HepG2 (cell line): ENCODE measurements at regions not wholly inside any gene's neighbourhood (a gene's known extent, or its start where the extent isn't known, plus 50 kb on each side); places are given as distances from the start of the nearest gene placed in this dataset.

Experiments used
- ATAC-seq: fragments of 200-7000 bp; cut with Tn5 transposase; 3 replicates; pipeline ENCODE4 v1.9.1; 2020; ENCODE audit warnings: mild to moderate bottlenecking, moderate library complexity
- BruUV-seq: library from RNA; stranded (reverse); fragments of 400-500 nt; replicated peaks from 2 replicates; lab custom pipeline; 2021; lab: Mats Ljungman, UMichigan
- CTCF ChIA-PET: fragments of 300-600 bp; formaldehyde crosslinking; extraction: SDS; loops from one replicate; lab custom pipeline; 2021; ENCODE audit warnings: low total read pairs, inconsistent platforms, low intra/inter-chr PET ratio; lab: Yijun Ruan, JAX
- POLR2A ChIA-PET: fragments of 350-600 bp; sonication (Branson Sonifier 250); formaldehyde crosslinking; loops from one replicate; lab custom pipeline; 2020; ENCODE audit warnings: antibody characterized with exemption, inconsistent platforms; lab: Yijun Ruan, JAX
- DNase-seq: peaks from one replicate; pipeline ENCODE4 v3.0.0-alpha.2; 2015; ENCODE audit warnings: low spot score
- FAIRE-seq: peaks from 3 replicates; lab custom pipeline; 2011; peaks lifted over from hg19 to GRCh38; lab: Jason Lieb, UNC
- H2AFZ ChIP-seq: one replicate; pipeline ENCODE4 v1.6.1; 2011; ENCODE audit warnings: low read length, inconsistent platforms
- H3K27ac ChIP-seq: fragments of 300-600 bp; 3 replicates; pipeline ENCODE4 v1.8.0; 2011; ENCODE audit warnings: mixed run types, mild to moderate bottlenecking, mixed read lengths, low read length, inconsistent platforms; ENCODE audit not compliant: insufficient read depth; ENCODE audit errors: extremely low read length
- H3K27me3 ChIP-seq, 2 experiments: fragments of 200-600 bp in 1 of 2; 2 replicates in 1 of 2; 3 replicates in 1 of 2; pipeline versions ENCODE4 v1.6.0 to v1.8.0; 2011; ENCODE audit warnings: low read length in 2 of 2, mild to moderate bottlenecking in 2 of 2, moderate library complexity in 2 of 2, inconsistent platforms in 1 of 2; ENCODE audit not compliant: insufficient read depth in 2 of 2, control insufficient read depth in 1 of 2
- H3K36me3 ChIP-seq, 2 experiments: fragments of 200-600 bp in 1 of 2; replicated peaks in 1 of 2; 2 replicates in 1 of 2; 3 replicates in 1 of 2; pipeline versions ENCODE4 v1.5.1 to v1.8.0; 2011; ENCODE audit warnings: low read length in 2 of 2, inconsistent platforms in 1 of 2; ENCODE audit not compliant: insufficient read depth in 2 of 2, control insufficient read depth in 1 of 2
- H3K4me1 ChIP-seq: 2 replicates; pipeline ENCODE4 v1.5.1; 2012; ENCODE audit warnings: low read length, inconsistent platforms; ENCODE audit not compliant: insufficient read depth
- H3K4me2 ChIP-seq: 2 replicates; pipeline ENCODE4 v1.6.0; 2011; ENCODE audit warnings: low read depth, low read length, inconsistent platforms
- H3K4me3 ChIP-seq, 3 experiments: fragments of 200-600 bp in 1 of 3; sonication (generic), shearing (Covaris generic) in 1 of 3; replicated peaks in 1 of 3; 2 replicates each; pipeline ENCODE4 v1.5.1; 2011 to 2016; ENCODE audit warnings: low read length in 3 of 3, inconsistent platforms in 2 of 3, low read depth in 2 of 3, mild to moderate bottlenecking in 2 of 3, control low read depth in 1 of 3, mixed read lengths in 1 of 3; ENCODE audit not compliant: insufficient read depth in 1 of 3
- H3K79me2 ChIP-seq: one replicate; pipeline ENCODE4 v1.6.1; 2011; ENCODE audit warnings: low read length, inconsistent platforms; ENCODE audit not compliant: insufficient read depth
- H3K9ac ChIP-seq: 2 replicates; pipeline ENCODE4 v1.6.0; 2011; ENCODE audit warnings: mild to moderate bottlenecking, low read depth, low read length, inconsistent platforms; ENCODE audit not compliant: insufficient read depth
- H3K9me3 ChIP-seq: 2 replicates; pipeline ENCODE4 v1.5.1; 2012; ENCODE audit warnings: mild to moderate bottlenecking, low read length
- H4K20me1 ChIP-seq: 2 replicates; pipeline ENCODE4 v1.6.0; 2011; ENCODE audit warnings: inconsistent platforms, mild to moderate bottlenecking, low read length, moderate library complexity; ENCODE audit not compliant: insufficient read depth
- ARNT ChIP-seq: fragments of 450-650 bp; IDR thresholded peaks from 2 replicates; pipeline ENCODE4 v1.6.1; 2017
- ARNT2 ChIP-seq: sonication (generic); formaldehyde crosslinking; IDR thresholded peaks from 2 replicates; pipeline ENCODE4 v1.8.0; 2022; ENCODE audit warnings: mild to moderate bottlenecking, low read depth, missing genetic modification reagents, moderate library complexity
- GABPB1 ChIP-seq: IDR thresholded peaks from 2 replicates; pipeline ENCODE4 v1.6.1; 2016; ENCODE audit warnings: mild to moderate bottlenecking, missing genetic modification reagents, moderate library complexity, missing compliant biosample characterization
- GTF3A ChIP-seq: sonication (generic); formaldehyde crosslinking; conservative IDR thresholded peaks from 2 replicates; pipeline ENCODE4 v1.4.0; 2020; ENCODE audit warnings: mild to moderate bottlenecking, missing genetic modification reagents
- GZF1 ChIP-seq: sonication (generic); formaldehyde crosslinking; IDR thresholded peaks from 2 replicates; pipeline ENCODE4 v1.5.1; 2020; ENCODE audit warnings: mild to moderate bottlenecking, missing genetic modification reagents
- MEF2D ChIP-seq: sonication (generic); formaldehyde crosslinking; IDR thresholded peaks from 2 replicates; pipeline ENCODE4 v1.5.1; 2020; ENCODE audit warnings: mild to moderate bottlenecking, missing genetic modification reagents
- PRDM10 ChIP-seq: sonication (generic); formaldehyde crosslinking; IDR thresholded peaks from 2 replicates; pipeline ENCODE4 v1.4.0; 2020; ENCODE audit warnings: low read depth, missing genetic modification reagents
- THAP8 ChIP-seq: sonication (generic); formaldehyde crosslinking; IDR thresholded peaks from 2 replicates; pipeline ENCODE4 v1.5.1; 2020; ENCODE audit warnings: missing genetic modification reagents, mild to moderate bottlenecking, borderline replicate concordance
- ZKSCAN8 ChIP-seq: IDR thresholded peaks from 2 replicates; pipeline ENCODE4 v1.6.1; 2016; ENCODE audit warnings: borderline replicate concordance, missing genetic modification reagents, missing compliant biosample characterization
- ZNF275 ChIP-seq: sonication (generic); formaldehyde crosslinking; IDR thresholded peaks from 2 replicates; pipeline ENCODE4 v1.8.0; 2022; ENCODE audit warnings: missing genetic modification reagents, mild to moderate bottlenecking, inconsistent platforms, borderline replicate concordance
- ZNF496 ChIP-seq: sonication (generic); formaldehyde crosslinking; IDR thresholded peaks from 2 replicates; pipeline ENCODE4 v1.8.1; 2023; ENCODE audit warnings: mild to moderate bottlenecking, moderate library complexity, missing genetic modification reagents; ENCODE audit not compliant: insufficient replicate concordance
- ZNF503 ChIP-seq: sonication (generic); formaldehyde crosslinking; IDR thresholded peaks from 2 replicates; pipeline ENCODE4 v1.4.0; 2020; ENCODE audit warnings: missing genetic modification reagents
- ZNF670 ChIP-seq: sonication (generic); formaldehyde crosslinking; IDR thresholded peaks from 2 replicates; pipeline ENCODE4 v1.8.0; 2022; ENCODE audit warnings: mild to moderate bottlenecking, missing genetic modification reagents, borderline replicate concordance
- WGBS: methylation state at CpG from one replicate; pipeline ENCODE4 v1.1.6; 2017; ENCODE audit warnings: low lambda C conversion rate; 5-methylcytosine and 5-hydroxymethylcytosine counted together
- in situ Hi-C: cut with HindIII; loops from 2 replicates; pipeline ENCODE4 v1.10.0; 2017; ENCODE audit warnings: low pct_unique_long_range_greater_than_20kb; ENCODE audit not compliant: extremely low pct_ligation_motif_present
- intact Hi-C: fragments of 100-400 bp; cut with micrococcal nuclease; formaldehyde crosslinking; loops from one replicate; pipeline ENCODE4 v1.10.0; 2022; ENCODE audit not compliant: unreplicated experiment

GRCh38 chrX:39840581-39841093 is 257.1 kb downstream of the BCOR start (continued):
- TF ChIP-seq ZNF503 (CRISPR knock-in tag): no peak
- no peak for TF ChIP-seq GABPB1 (CRISPR knock-in tag)
- TF ChIP-seq PRDM10 (CRISPR knock-in tag): no peak
- TF ChIP-seq GTF3A (CRISPR knock-in tag): no peak
- no peak for TF ChIP-seq ARNT2 (CRISPR knock-in tag)
- TF ChIP-seq, all 625 proteins: peak for 0

- no peak for DNase-seq
- whole genome bisulfite sequencing: 0% methylated on average over 1 of the region's 6 CpGs
- no peaks in the 10 kb centered on the region for H4K20me1 ChIP-seq
- in situ Hi-C loops: no loop called here
- TF ChIP-seq ARNT: no peak
- TF ChIP-seq ZNF496: no peak
- TF ChIP-seq THAP8 (CRISPR knock-in tag): no peak
- no peak for TF ChIP-seq GZF1 (CRISPR knock-in tag)
- TF ChIP-seq ZNF275 (CRISPR knock-in tag): no peak
- TF ChIP-seq MEF2D (CRISPR knock-in tag): no peak
- TF ChIP-seq ZNF670 (CRISPR knock-in tag): no peak
- TF ChIP-seq ZKSCAN8: no peak
- TF ChIP-seq, all 625 proteins: peak for 0
- POLR2A ChIA-PET: no interaction called here
- CTCF ChIA-PET: no interaction called here
- no peak overlapping the region for H3K4me2 ChIP-seq
- FAIRE-seq: no peak
- H3K27me3 ChIP-seq: peaks cover 0 to 2% of the 10 kb centered on the region in 2 experiments; a peak in 2 of 5 replicates
- no peak overlapping the region for H3K27ac ChIP-seq
- no peaks in the 10 kb centered on the region for H3K36me3 ChIP-seq
- no peaks in the 10 kb centered on the region for H3K4me1 ChIP-seq
- H2AFZ ChIP-seq: no peak overlapping the region
- H3K4me3 ChIP-seq: no peak overlapping the region
- H3K79me2 ChIP-seq: no peaks in the 10 kb centered on the region
- ATAC-seq: no peak
- no TSS peak for BruUV-seq
- intact Hi-C loops: no loop called here
- no peaks in the 10 kb centered on the region for H3K9me3 ChIP-seq
- H3K9ac ChIP-seq: no peak overlapping the region
Measured at GRCh38 chrX:39841604-39842003, 256.2 kb downstream of the BCOR start.
